Bronchial epithelial cell (primary cell): ENCODE measurements at regions not wholly inside any gene's neighbourhood (a gene's known extent, or its start where the extent isn't known, plus 50 kb on each side); places are given as distances from the start of the nearest gene placed in this dataset.

Source experiments
- DNase-seq: peaks from one replicate; pipeline ENCODE4 v3.0.0-alpha.2; 2010; ENCODE audit warnings: low read depth
- FAIRE-seq: peaks from 2 replicates; lab custom pipeline; 2011; peaks lifted over from hg19 to GRCh38; lab: Jason Lieb, UNC
- H3K27me3 ChIP-seq: 2 replicates; pipeline ENCODE4 v1.5.1; 2011; ENCODE audit warnings: low read length; ENCODE audit not compliant: control insufficient read depth, insufficient read depth
- H3K36me3 ChIP-seq: 2 replicates; pipeline ENCODE4 v1.5.1; 2011; ENCODE audit warnings: low read length; ENCODE audit not compliant: control insufficient read depth, insufficient read depth
- H3K4me3 ChIP-seq: 2 replicates; pipeline ENCODE4 v1.5.1; 2011; ENCODE audit warnings: mild to moderate bottlenecking, low read depth, low read length, control low read depth
- TF ChIP-seq, protein P1 (sequence below): IDR thresholded peaks from 2 replicates; pipeline ENCODE4 v1.5.1; 2011; ENCODE audit warnings: mild to moderate bottlenecking, moderate library complexity, low read length, control low read depth, inconsistent platforms; ENCODE audit not compliant: insufficient read depth, severe bottlenecking

DNA sequence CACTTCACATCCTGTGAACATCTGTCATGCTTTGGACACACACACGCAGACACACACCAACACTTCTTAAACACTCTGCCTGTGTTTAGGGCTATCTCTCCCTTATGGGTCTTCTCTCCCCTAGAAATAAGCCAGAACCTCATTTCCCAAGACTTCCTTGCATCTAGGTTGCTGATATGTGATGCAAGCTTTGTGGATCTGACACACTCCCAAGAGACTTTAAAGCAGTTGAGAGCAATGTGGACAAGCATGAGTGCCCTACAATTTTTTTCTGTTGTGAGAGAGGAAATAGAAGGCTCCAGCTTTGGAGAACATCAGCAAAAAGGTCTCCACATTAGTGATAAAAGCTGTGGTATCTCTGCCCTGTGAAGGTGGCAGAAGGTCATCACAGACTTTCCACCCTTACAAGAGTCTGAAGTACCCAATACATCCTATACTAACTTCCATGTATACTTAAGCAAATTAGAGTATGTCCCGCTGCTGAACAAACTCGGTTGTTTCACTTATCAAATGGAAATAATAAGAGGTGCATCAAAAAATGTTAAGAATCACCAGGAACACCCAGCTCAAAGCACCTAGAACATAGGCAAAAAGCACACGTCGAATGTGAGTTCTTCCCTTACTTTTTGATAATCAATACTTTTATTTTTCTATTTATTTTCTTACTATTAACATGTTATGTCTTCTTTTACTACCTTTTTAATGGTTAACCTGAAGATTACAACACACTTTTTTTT, 267.6 kb downstream of the SETD4 start:
- H3K27me3 ChIP-seq, result no peaks in the 10 kb centered on the region
- H3K36me3 ChIP-seq, result no peaks in the 10 kb centered on the region
- FAIRE-seq (no peak), DNase-seq (no peak)
- H3K4me3 ChIP-seq, result no peak overlapping the region
- TF ChIP-seq, protein P1, sequence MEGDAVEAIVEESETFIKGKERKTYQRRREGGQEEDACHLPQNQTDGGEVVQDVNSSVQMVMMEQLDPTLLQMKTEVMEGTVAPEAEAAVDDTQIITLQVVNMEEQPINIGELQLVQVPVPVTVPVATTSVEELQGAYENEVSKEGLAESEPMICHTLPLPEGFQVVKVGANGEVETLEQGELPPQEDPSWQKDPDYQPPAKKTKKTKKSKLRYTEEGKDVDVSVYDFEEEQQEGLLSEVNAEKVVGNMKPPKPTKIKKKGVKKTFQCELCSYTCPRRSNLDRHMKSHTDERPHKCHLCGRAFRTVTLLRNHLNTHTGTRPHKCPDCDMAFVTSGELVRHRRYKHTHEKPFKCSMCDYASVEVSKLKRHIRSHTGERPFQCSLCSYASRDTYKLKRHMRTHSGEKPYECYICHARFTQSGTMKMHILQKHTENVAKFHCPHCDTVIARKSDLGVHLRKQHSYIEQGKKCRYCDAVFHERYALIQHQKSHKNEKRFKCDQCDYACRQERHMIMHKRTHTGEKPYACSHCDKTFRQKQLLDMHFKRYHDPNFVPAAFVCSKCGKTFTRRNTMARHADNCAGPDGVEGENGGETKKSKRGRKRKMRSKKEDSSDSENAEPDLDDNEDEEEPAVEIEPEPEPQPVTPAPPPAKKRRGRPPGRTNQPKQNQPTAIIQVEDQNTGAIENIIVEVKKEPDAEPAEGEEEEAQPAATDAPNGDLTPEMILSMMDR, result no peak

DNA sequence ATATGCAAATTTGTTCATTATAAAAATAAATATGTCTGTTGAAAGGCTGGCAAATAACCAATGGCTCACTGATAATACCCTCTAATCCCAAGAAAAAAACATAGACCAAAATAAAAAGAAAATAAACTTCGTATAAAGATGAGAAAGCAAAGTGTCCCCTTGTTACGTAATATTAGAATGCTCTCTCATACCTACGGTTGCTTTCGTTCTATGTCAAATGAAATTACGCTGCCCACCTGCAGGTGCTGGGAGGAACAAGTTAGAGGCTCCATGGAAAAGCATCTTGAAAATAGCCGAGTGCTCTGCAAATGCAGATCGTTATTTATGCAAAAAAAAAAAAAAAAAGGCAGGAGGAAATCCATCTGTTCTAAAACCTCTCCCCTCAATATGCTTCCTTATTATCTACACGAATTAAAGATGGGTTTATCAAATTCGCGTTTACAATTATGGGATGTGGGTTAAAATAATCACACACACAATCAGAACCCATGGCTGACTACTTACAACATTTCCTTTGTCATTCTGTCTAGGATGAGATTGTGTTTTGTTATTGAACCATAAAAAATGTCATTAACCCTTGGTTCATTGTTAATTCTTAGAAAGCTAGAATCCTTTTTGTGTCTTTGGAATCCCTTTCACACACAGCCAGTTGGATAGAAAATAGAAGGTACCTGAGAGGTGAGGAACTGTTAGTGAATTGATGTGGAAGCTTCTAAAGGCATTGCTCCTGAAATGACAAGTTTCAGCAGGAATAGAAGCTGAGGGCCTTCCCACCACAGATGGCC, 268.6 kb downstream of the SETD4 start:
- no peak for FAIRE-seq

DNA sequence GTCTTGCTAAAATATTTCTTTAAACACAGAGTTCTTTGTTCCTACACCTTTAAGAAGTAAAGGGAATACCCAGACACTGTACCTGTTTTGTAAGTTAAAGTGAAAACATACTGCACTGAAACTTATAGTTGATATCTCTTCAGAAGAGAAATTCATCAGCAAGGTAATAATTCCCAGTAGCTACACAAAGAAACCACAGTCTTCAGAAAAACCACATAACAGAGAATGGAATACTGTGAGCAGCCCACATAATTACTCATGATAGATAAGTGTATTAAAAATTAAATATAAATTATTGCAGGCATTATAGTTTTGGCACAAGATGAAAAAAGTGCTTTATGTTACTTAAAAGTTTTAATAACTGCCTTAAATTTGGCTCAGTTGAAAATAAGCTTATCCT, 276.6 kb downstream of the SETD4 start:
- FAIRE-seq (no peak), DNase-seq (no peak)
- TF ChIP-seq, protein P1, result no peak
- no peak overlapping the region for H3K4me3 ChIP-seq
- no peaks in the 10 kb centered on the region for H3K36me3 ChIP-seq
- no peaks in the 10 kb centered on the region for H3K27me3 ChIP-seq

More for the DNA sequence above, 268.6 kb downstream of the SETD4 start:
- no peak for DNase-seq
- TF ChIP-seq, protein P1, result no peak
- Histone ChIP-seq H3K27me3 (no peaks in the 10 kb centered on the region), H3K4me3 (no peak overlapping the region), H3K36me3 (no peaks in the 10 kb centered on the region)

DNA sequence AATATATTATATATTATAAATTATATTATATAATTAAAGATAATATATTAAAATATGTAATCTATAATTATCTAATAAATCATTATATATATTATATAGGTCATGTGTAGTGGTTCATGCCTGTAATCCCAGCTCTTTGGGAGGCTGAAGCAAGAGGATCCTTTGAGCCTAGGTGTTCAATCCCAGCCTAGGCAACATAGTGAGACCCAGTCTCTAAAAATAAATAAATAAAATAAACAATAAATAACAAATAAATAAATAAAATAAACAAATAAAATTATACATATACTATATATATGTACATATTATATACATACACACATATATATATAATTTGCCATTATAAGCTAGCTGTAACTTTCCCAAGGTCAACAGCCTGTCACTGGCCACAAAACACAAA, 277.7 kb downstream of the SETD4 start:
- H3K36me3 ChIP-seq, result no peaks in the 10 kb centered on the region
- no peaks in the 10 kb centered on the region for H3K27me3 ChIP-seq
- DNase-seq (no peak), FAIRE-seq (no peak)
- no peak overlapping the region for H3K4me3 ChIP-seq
- TF ChIP-seq, protein P1, result no peak

DNA sequence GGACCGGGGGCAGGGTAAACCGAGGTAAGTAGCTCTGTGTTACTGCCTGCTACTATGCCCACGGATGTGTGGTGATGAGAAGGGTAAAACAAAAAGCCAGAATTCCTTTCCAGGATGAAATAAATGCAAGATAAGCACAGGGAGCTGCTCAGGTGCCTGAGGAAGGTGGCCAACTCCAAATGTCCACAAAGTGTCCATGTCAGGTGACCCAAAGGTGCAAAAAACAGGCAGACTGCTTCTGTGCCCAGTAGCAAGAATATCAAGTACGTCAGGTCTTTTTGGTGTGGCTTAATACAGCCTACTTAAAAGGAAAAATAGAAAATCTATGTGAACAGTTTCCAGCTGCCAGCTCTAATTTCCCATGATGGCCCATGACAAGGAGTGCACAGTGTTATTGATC, 279.3 kb downstream of the SETD4 start:
- Histone ChIP-seq H3K27me3 (no peaks in the 10 kb centered on the region), H3K36me3 (no peaks in the 10 kb centered on the region), H3K4me3 (no peak overlapping the region)
- FAIRE-seq (peak; percentile 7), DNase-seq (no peak)
- TF ChIP-seq, protein P1, result no peak
